ENCODE measurements at regions not wholly inside any gene's neighbourhood (a gene's known extent, or its start where the extent isn't known, plus 50 kb on each side); places are given as distances from the start of the nearest gene placed in this dataset.

GRCh38 chr7:17595546-17595945 is 297.1 kb downstream of the AHR start:
- no peak for DNase-seq (ENCODE audit: low read depth in 3 of 3, low spot score in 2 of 3)

- DNase-seq (ENCODE audit: low read depth in 3 of 3, low spot score in 2 of 3): no peak
Measured at GRCh38 chr7:17598305-17598704, 299.9 kb downstream of the AHR start.

GRCh38 chr7:17598846-17599245 is 300.4 kb downstream of the AHR start:
- DNase-seq (ENCODE audit: low read depth in 3 of 3, low spot score in 2 of 3): no peak

GRCh38 chr7:17599733-17600339 is 301.4 kb downstream of the AHR start:
- DNase-seq (ENCODE audit: low read depth in 3 of 3, low spot score in 2 of 3): no peak

- DNase-seq (ENCODE audit: low read depth in 3 of 3, low spot score in 2 of 3): no peak
Measured at GRCh38 chr7:17600340-17600752, 301.9 kb downstream of the AHR start.

- DNase-seq (ENCODE audit: low read depth in 3 of 3, low spot score in 2 of 3): no peak
Measured at GRCh38 chr7:17601921-17602320, 303.5 kb downstream of the AHR start.

- DNase-seq (ENCODE audit: low read depth in 3 of 3, low spot score in 2 of 3): no peak
Measured at GRCh38 chr7:17608114-17608833, 309.8 kb downstream of the AHR start.

GRCh38 chr7:17611611-17612010 is 313.2 kb downstream of the AHR start:
- DNase-seq (ENCODE audit: low read depth in 3 of 3, low spot score in 2 of 3): no peak

GRCh38 chr7:17613338-17614041 is 315.0 kb downstream of the AHR start:
- DNase-seq (ENCODE audit: low read depth in 3 of 3, low spot score in 2 of 3): no peak

GRCh38 chr7:17617380-17617779 is 318.9 kb downstream of the AHR start:
- no peak for DNase-seq (ENCODE audit: low read depth in 3 of 3, low spot score in 2 of 3)

- no peak for DNase-seq (ENCODE audit: low read depth in 3 of 3, low spot score in 2 of 3)
Measured at GRCh38 chr7:17617857-17618651, 319.6 kb downstream of the AHR start.

- no peak for DNase-seq (ENCODE audit: low read depth in 3 of 3, low spot score in 2 of 3)
Measured at GRCh38 chr7:17618652-17618974, 320.2 kb downstream of the AHR start.

GRCh38 chr7:17619196-17619818 is 320.9 kb downstream of the AHR start:
- DNase-seq (ENCODE audit: low read depth in 3 of 3, low spot score in 2 of 3): no peak

GRCh38 chr7:17620566-17620965 is 319.7 kb downstream of the SNX13 start:
- no peak for DNase-seq (ENCODE audit: low read depth in 3 of 3, low spot score in 2 of 3)

GRCh38 chr7:17622451-17622850 is 317.8 kb downstream of the SNX13 start:
- no peak for DNase-seq (ENCODE audit: low read depth in 3 of 3, low spot score in 2 of 3)

GRCh38 chr7:17623546-17624185 is 316.6 kb downstream of the SNX13 start:
- DNase-seq (ENCODE audit: low read depth in 3 of 3, low spot score in 2 of 3): no peak

- no peak for DNase-seq (ENCODE audit: low read depth in 3 of 3, low spot score in 2 of 3)
Measured at GRCh38 chr7:17624379-17624778, 315.9 kb downstream of the SNX13 start.

GRCh38 chr7:17625043-17625442 is 315.3 kb downstream of the SNX13 start:
- DNase-seq (ENCODE audit: low read depth in 3 of 3, low spot score in 2 of 3): no peak

GRCh38 chr7:17626235-17626634 is 314.1 kb downstream of the SNX13 start:
- no peak for DNase-seq (ENCODE audit: low read depth in 3 of 3, low spot score in 2 of 3)

GRCh38 chr7:17631061-17631460 is 309.2 kb downstream of the SNX13 start:
- DNase-seq (ENCODE audit: low read depth in 3 of 3, low spot score in 2 of 3): no peak
